Brain microvascular endothelial cell (primary cell): ENCODE measurements at regions not wholly inside any gene's neighbourhood (a gene's known extent, or its start where the extent isn't known, plus 50 kb on each side); places are given as distances from the start of the nearest gene placed in this dataset.

Experiments
- DNase-seq: peaks from one replicate; pipeline ENCODE4 v3.0.0-alpha.2; 2020
- H3K27ac ChIP-seq: fragments of 250-450 bp; sonication (Bioruptor Pico); 2 replicates; pipeline ENCODE4 v1.5.1; 2020; ENCODE audit warnings: mild to moderate bottlenecking, moderate library complexity
- H3K27me3 ChIP-seq: fragments of 250-450 bp; sonication (Bioruptor Pico); replicated peaks from 2 replicates; pipeline ENCODE4 v1.5.1; 2020; ENCODE audit warnings: mild to moderate bottlenecking
- H3K36me3 ChIP-seq: fragments of 250-450 bp; sonication (Bioruptor Pico); replicated peaks from 2 replicates; pipeline ENCODE4 v1.5.1; 2020; ENCODE audit warnings: mild to moderate bottlenecking
- H3K4me3 ChIP-seq: 2 replicates; pipeline ENCODE4 v1.5.1; 2011; ENCODE audit warnings: low read depth, mild to moderate bottlenecking, control low read depth, low read length, moderate library complexity
- CTCF ChIP-seq: IDR thresholded peaks from 2 replicates; pipeline ENCODE4 v1.5.1; 2011; ENCODE audit warnings: low read depth, mild to moderate bottlenecking, moderate library complexity, low read length, control low read depth, inconsistent platforms; ENCODE audit errors: missing control alignments
- in situ Hi-C: cut with HindIII; loops from 2 replicates; pipeline ENCODE4 v1.10.0; 2017; ENCODE audit warnings: low sequenced_read_pairs, low pct_ligation_motif_present

- no peak overlapping the region for H3K4me3 ChIP-seq
- in situ Hi-C loops = no loop called here
- H3K27ac ChIP-seq = no peak overlapping the region
- no peaks in the 10 kb centered on the region for H3K36me3 ChIP-seq
- no peak for TF ChIP-seq CTCF
- no peak for DNase-seq
- no peaks in the 10 kb centered on the region for H3K27me3 ChIP-seq
Observed at GRCh38 chr18:45487581-45487980, 127.7 kb upstream of the SLC14A2 start.

- H3K36me3 ChIP-seq = no peaks in the 10 kb centered on the region
- TF ChIP-seq CTCF = no peak
- DNase-seq = no peak
- no peak overlapping the region for H3K27ac ChIP-seq
- H3K27me3 ChIP-seq = no peaks in the 10 kb centered on the region
- in situ Hi-C loops = no loop called here
- H3K4me3 ChIP-seq = no peak overlapping the region
Observed at GRCh38 chr18:45488645-45489044, 126.6 kb upstream of the SLC14A2 start.

GRCh38 chr18:45493830-45494229 is 121.4 kb upstream of the SLC14A2 start:
- DNase-seq = no peak
- Histone ChIP-seq H3K27me3 (no peaks in the 10 kb centered on the region), H3K27ac (no peak overlapping the region), H3K4me3 (no peak overlapping the region), H3K36me3 (no peaks in the 10 kb centered on the region)
- in situ Hi-C loops = no loop called here
- TF ChIP-seq CTCF = no peak

- DNase-seq = no peak
- in situ Hi-C loops = no loop called here
- no peak for TF ChIP-seq CTCF
- no peaks in the 10 kb centered on the region for H3K36me3 ChIP-seq
- H3K4me3 ChIP-seq = no peak overlapping the region
- H3K27me3 ChIP-seq = no peaks in the 10 kb centered on the region
- no peak overlapping the region for H3K27ac ChIP-seq
Observed at GRCh38 chr18:45494811-45495210, 120.5 kb upstream of the SLC14A2 start.

GRCh38 chr18:45496741-45497140 is 118.5 kb upstream of the SLC14A2 start:
- in situ Hi-C loops = no loop called here
- no peak overlapping the region for H3K4me3 ChIP-seq
- no peaks in the 10 kb centered on the region for H3K27me3 ChIP-seq
- DNase-seq = no peak
- H3K27ac ChIP-seq = no peak overlapping the region
- no peaks in the 10 kb centered on the region for H3K36me3 ChIP-seq
- no peak for TF ChIP-seq CTCF

GRCh38 chr18:45497595-45498286 is 117.5 kb upstream of the SLC14A2 start:
- Histone ChIP-seq H3K4me3 (no peak overlapping the region), H3K27me3 (no peaks in the 10 kb centered on the region), H3K27ac (no peak overlapping the region), H3K36me3 (no peaks in the 10 kb centered on the region)
- TF ChIP-seq CTCF = no peak
- in situ Hi-C loops = no loop called here
- no peak for DNase-seq
